Stimulated activated naive B cell treated with anti-CD40 and anti-IgM and Interleukin-4, amounts not matched to agents 10 μg/mL and 1 μg/mL and 100 μg/mL, for 72 hours (primary cell): ENCODE measurements at regions not wholly inside any gene's neighbourhood (a gene's known extent, or its start where the extent isn't known, plus 50 kb on each side); places are given as distances from the start of the nearest gene placed in this dataset.

Source experiments
- ATAC-seq, 2 donors: fragments of 150-1000 bp; cut with Tn5 transposase; replicated peaks; 2 replicates each; pipeline ENCODE4 v1.10.0; 2021; ENCODE audit warnings: moderate library complexity in 1 of 2
- DNase-seq: peaks from one replicate; pipeline ENCODE4 v3.0.0; 2021
- H3K27ac Mint-ChIP-seq: one replicate; pipeline ENCODE4 v1.8.0; 2022; ENCODE audit warnings: mild to moderate bottlenecking, mixed read lengths
- H3K27me3 Mint-ChIP-seq, 2 donors: one replicate each; pipeline ENCODE4 v1.8.0; 2022; ENCODE audit warnings: mixed read lengths in 2 of 2
- H3K36me3 Mint-ChIP-seq, 2 donors: one replicate each; pipeline ENCODE4 v1.8.0; 2022; ENCODE audit warnings: mixed read lengths in 2 of 2, mild to moderate bottlenecking in 1 of 2
- H3K4me1 Mint-ChIP-seq, 2 donors: one replicate each; pipeline ENCODE4 v1.8.0; 2022; ENCODE audit warnings: mixed read lengths in 2 of 2, mild to moderate bottlenecking in 1 of 2
- H3K4me3 Mint-ChIP-seq, 2 donors: one replicate each; pipeline ENCODE4 v1.8.0; 2022; ENCODE audit warnings: mild to moderate bottlenecking in 2 of 2, mixed read lengths in 2 of 2, moderate library complexity in 1 of 2
- H3K9me3 Mint-ChIP-seq, 2 donors: one replicate each; pipeline ENCODE4 v1.8.0; 2022; ENCODE audit warnings: mixed read lengths in 2 of 2, mild to moderate bottlenecking in 1 of 2

- Mint-ChIP-seq H3K27ac (no peak overlapping the region), H3K4me1 (no peaks in the 10 kb centered on the region), H3K9me3 (peaks cover 4 to 5% of the 10 kb centered on the region in 2 donors), H3K4me3 (no peak overlapping the region), H3K27me3 (peaks cover 15 to 20% of the 10 kb centered on the region in 2 donors), H3K36me3 (no peaks in the 10 kb centered on the region)
- DNase-seq: no peak
- no peak for ATAC-seq
Measured at GRCh38 chr11:109929308-109929707, 163.9 kb upstream of the ZC3H12C start.

DNA sequence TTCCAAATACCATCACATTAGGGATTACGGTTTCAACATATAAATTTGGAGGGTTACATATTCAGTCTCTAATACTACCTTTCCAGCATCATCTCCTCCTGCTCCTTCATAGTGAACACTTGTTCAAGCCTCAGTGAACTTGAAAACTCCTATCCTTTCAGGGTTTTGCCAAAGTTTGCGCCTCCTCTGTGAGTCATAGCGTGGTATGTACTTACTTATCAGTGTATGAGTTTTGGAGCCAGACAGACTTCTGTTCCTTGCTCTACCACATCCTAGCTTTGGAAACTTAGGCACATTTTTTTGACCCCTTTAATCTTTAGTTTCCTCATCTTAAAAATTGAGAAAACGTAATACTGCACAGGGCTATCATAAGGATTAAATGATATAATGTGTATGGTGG, 160.1 kb upstream of the ZC3H12C start:
- Mint-ChIP-seq H3K27ac (no peak overlapping the region), H3K4me3 (no peak overlapping the region), H3K4me1 (no peaks in the 10 kb centered on the region), H3K9me3 (no peaks in the 10 kb centered on the region), H3K27me3 (peaks cover 5 to 9% of the 10 kb centered on the region in 2 donors), H3K36me3 (no peaks in the 10 kb centered on the region)
- DNase-seq (no peak), ATAC-seq (no peak)

DNA sequence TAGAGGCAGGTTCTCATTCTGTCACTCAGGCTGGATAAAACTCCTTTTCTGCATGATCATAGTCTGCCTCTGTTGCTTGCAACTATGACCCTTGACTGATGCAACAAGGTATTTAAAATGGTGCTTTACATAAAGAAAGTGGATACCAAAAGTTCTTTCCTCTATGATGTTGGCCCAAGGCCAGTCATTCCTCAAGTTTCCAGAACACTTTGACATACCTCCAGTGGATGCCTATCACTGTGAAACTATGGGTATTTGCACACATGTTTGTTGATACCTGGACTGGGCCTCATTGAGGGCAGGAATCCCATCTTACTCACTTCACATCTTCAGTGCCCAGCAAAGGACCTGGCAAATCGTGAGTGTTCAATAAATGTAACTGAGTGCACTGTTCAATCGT, 159.0 kb upstream of the ZC3H12C start:
- ATAC-seq (no peak), DNase-seq (no peak)
- Mint-ChIP-seq H3K4me3 (no peak overlapping the region), H3K27ac (no peak overlapping the region), H3K4me1 (no peaks in the 10 kb centered on the region), H3K9me3 (no peaks in the 10 kb centered on the region), H3K27me3 (peaks cover 5 to 9% of the 10 kb centered on the region in 2 donors), H3K36me3 (no peaks in the 10 kb centered on the region)

GRCh38 chr11:109936661-109937180, 156.5 kb upstream of the ZC3H12C start:
- H3K36me3 Mint-ChIP-seq: no peaks in the 10 kb centered on the region
- DNase-seq (no peak), ATAC-seq (no peak)
- no peaks in the 10 kb centered on the region for H3K4me1 Mint-ChIP-seq
- H3K27ac Mint-ChIP-seq: no peak overlapping the region
- no peak overlapping the region for H3K4me3 Mint-ChIP-seq
- peaks cover 20 to 21% of the 10 kb centered on the region in 2 donors for H3K27me3 Mint-ChIP-seq
- H3K9me3 Mint-ChIP-seq: no peaks in the 10 kb centered on the region

- Mint-ChIP-seq H3K9me3 (no peaks in the 10 kb centered on the region), H3K27me3 (peaks cover 21 to 22% of the 10 kb centered on the region in 2 donors), H3K27ac (no peak overlapping the region), H3K36me3 (no peaks in the 10 kb centered on the region), H3K4me1 (no peaks in the 10 kb centered on the region), H3K4me3 (no peak overlapping the region)
- DNase-seq: no peak
- no peak for ATAC-seq
Measured at GRCh38 chr11:109937968-109938367, 155.2 kb upstream of the ZC3H12C start.

DNA sequence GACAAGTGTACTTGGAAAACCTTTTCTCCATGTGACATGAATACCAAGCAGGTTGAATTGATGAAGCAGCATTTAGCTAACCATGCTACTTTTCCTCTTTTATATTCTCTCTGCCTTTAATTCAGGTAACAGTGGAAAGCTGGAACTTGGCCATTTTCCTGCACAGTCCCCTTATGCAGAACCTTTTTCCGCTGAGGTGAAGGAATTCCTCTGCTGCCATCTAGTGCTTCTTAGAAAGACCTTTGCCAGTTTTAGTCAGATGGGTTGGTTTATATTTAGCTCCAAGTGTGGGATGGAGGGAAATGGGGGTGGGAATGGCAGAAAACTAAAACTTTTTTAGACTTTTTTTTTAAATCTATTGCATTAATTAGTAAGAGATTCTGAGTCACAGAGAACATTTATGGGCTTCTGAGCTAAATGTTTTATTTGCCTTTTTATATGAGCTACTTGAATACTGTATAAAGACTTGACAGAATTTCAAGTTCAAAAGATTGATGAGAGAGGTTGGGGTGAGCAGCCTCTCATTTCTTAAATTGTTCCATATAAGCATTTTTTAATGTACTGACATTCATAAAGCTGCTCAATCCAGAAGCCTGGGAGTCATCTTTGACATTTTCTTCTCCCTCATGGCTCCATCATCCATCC, 153.9 kb upstream of the ZC3H12C start:
- no peaks in the 10 kb centered on the region for H3K4me1 Mint-ChIP-seq
- no peak overlapping the region for H3K27ac Mint-ChIP-seq
- H3K27me3 Mint-ChIP-seq: peaks cover 25 to 26% of the 10 kb centered on the region in 2 donors
- ATAC-seq (peak; percentile 51 to 65), DNase-seq (no peak)
- no peaks in the 10 kb centered on the region for H3K36me3 Mint-ChIP-seq
- no peak overlapping the region for H3K4me3 Mint-ChIP-seq
- no peaks in the 10 kb centered on the region for H3K9me3 Mint-ChIP-seq

GRCh38 chr11:109940816-109941215, 152.4 kb upstream of the ZC3H12C start:
- ATAC-seq (no peak), DNase-seq (no peak)
- no peaks in the 10 kb centered on the region for H3K9me3 Mint-ChIP-seq

DNA sequence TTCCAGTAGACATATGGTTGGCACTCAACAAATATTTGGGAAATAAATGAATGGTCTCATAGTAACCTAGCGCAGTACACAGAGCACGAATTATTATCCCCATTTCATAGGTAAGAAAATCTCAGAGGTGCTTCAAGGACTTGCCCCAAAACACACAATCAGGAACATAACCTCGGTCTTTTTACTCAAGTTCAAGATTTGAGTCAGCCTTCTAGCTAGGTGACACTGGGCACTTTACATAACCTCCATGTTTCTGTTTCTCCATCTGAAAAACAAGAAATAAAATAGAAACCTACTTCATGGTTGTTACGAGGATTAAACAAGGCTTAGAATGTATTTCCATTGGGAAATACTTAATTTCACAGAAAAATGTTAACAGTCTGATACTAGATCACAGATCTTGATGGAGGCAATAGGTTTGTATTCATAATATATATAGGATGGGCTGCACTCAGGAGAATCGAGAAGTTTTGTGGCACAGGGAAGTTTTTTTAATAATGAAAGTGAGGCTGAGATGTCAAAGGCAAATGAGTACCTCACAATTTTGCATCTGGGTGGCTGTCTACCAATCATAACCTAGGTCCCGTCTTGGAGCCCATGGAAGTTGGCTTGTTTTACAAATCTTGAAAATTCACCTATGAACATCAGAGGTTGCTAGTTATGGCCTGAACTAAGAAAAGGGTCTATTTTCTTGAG, 147.4 kb upstream of the ZC3H12C start:
- Mint-ChIP-seq H3K4me1 (peaks cover 6 to 16% of the 10 kb centered on the region in 2 donors), H3K27me3 (peaks cover 19 to 31% of the 10 kb centered on the region in 2 donors), H3K27ac (peak overlapping the region; percentile 48), H3K4me3 (peak overlapping the region; percentile 27 to 77), H3K36me3 (peaks cover 3% of the 10 kb centered on the region in 2 donors), H3K9me3 (no peaks in the 10 kb centered on the region)
- ATAC-seq (peak; percentile 58 to 66), DNase-seq (no peak)

More at GRCh38 chr11:109940816-109941215, 152.4 kb upstream of the ZC3H12C start:
- Mint-ChIP-seq H3K36me3 (no peaks in the 10 kb centered on the region), H3K27me3 (peaks cover 30 to 33% of the 10 kb centered on the region in 2 donors), H3K4me3 (no peak overlapping the region), H3K27ac (no peak overlapping the region), H3K4me1 (peaks cover under 1 to 5% of the 10 kb centered on the region in 2 donors)

GRCh38 chr11:109946322-109946846, 146.8 kb upstream of the ZC3H12C start:
- Mint-ChIP-seq H3K9me3 (no peaks in the 10 kb centered on the region), H3K4me3 (peak overlapping the region; percentile 49 to 77), H3K36me3 (peaks cover 3% of the 10 kb centered on the region in 2 donors), H3K4me1 (peaks cover 6 to 16% of the 10 kb centered on the region in 2 donors), H3K27me3 (peaks cover 16 to 28% of the 10 kb centered on the region in 2 donors), H3K27ac (peak overlapping the region; percentile 90)
- ATAC-seq (peak; percentile 96 to 97), DNase-seq (peak; percentile 74)

DNA sequence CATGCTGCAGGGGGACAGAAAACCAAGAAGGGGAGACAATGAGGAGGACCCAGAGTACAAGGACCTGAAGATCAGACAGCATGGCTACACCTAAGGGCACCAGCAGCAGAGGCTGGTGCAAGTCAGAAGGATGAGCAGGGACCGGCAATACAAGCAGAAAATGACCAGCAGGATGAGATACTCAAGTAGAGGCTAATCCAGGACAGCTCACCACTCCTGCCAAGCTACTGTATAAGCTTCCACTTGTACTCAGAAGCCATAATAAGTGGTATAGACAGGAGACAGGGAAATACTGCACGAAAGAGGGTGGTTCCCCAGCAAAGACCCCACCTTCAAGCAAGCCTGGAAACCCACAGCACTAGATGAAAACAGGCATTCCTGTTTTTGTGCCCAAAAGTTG, 138.7 kb upstream of the ZC3H12C start:
- H3K9me3 Mint-ChIP-seq: no peaks in the 10 kb centered on the region
- DNase-seq (no peak), ATAC-seq (no peak)
- H3K4me3 Mint-ChIP-seq: no peak overlapping the region
- H3K27ac Mint-ChIP-seq: no peak overlapping the region
- H3K36me3 Mint-ChIP-seq: peaks cover 4 to 5% of the 10 kb centered on the region in 2 donors
- H3K27me3 Mint-ChIP-seq: peaks cover 32 to 35% of the 10 kb centered on the region in 2 donors
- peaks cover 20 to 34% of the 10 kb centered on the region in 2 donors for H3K4me1 Mint-ChIP-seq

GRCh38 chr11:109956124-109956793, 136.9 kb upstream of the ZC3H12C start:
- peaks cover 2 to 4% of the 10 kb centered on the region in 2 donors for H3K36me3 Mint-ChIP-seq
- no peaks in the 10 kb centered on the region for H3K9me3 Mint-ChIP-seq
- peaks cover 35 to 39% of the 10 kb centered on the region in 2 donors for H3K27me3 Mint-ChIP-seq
- H3K4me3 Mint-ChIP-seq: peak overlapping the region in 1 of 2 donors; percentile 55
- H3K4me1 Mint-ChIP-seq: peaks cover 20 to 34% of the 10 kb centered on the region in 2 donors
- DNase-seq (no peak), ATAC-seq (peak; percentile 80)
- peak overlapping the region; percentile 81 for H3K27ac Mint-ChIP-seq

GRCh38 chr11:109957000-109957399, 136.2 kb upstream of the ZC3H12C start:
- H3K27me3 Mint-ChIP-seq: peaks cover 37 to 42% of the 10 kb centered on the region in 2 donors
- no peaks in the 10 kb centered on the region for H3K9me3 Mint-ChIP-seq
- H3K36me3 Mint-ChIP-seq: peaks cover 2 to 4% of the 10 kb centered on the region in 2 donors
- H3K27ac Mint-ChIP-seq: no peak overlapping the region
- no peak for DNase-seq
- H3K4me1 Mint-ChIP-seq: peaks cover 20 to 34% of the 10 kb centered on the region in 2 donors
- no peak overlapping the region for H3K4me3 Mint-ChIP-seq
- no peak for ATAC-seq

- Mint-ChIP-seq H3K36me3 (peaks cover 2 to 4% of the 10 kb centered on the region in 2 donors), H3K9me3 (no peaks in the 10 kb centered on the region), H3K27me3 (peaks cover 36 to 42% of the 10 kb centered on the region in 2 donors), H3K27ac (no peak overlapping the region), H3K4me1 (peaks cover 16 to 34% of the 10 kb centered on the region in 2 donors), H3K4me3 (no peak overlapping the region)
- ATAC-seq (no peak), DNase-seq (no peak)
Measured at GRCh38 chr11:109957601-109958000, 135.6 kb upstream of the ZC3H12C start.
